ENCODE measurements at regions not wholly inside any gene's neighbourhood (a gene's known extent, or its start where the extent isn't known, plus 50 kb on each side); places are given as distances from the start of the nearest gene placed in this dataset.
A peak's percentile ranks its signal among the peaks of the same experiment; 100 is the strongest.
"Not testable (repeated sequence)": the region's sequence is repeated elsewhere in the genome, so short reads cannot be mapped to it uniquely, and the experiment has no call there.

DNA sequence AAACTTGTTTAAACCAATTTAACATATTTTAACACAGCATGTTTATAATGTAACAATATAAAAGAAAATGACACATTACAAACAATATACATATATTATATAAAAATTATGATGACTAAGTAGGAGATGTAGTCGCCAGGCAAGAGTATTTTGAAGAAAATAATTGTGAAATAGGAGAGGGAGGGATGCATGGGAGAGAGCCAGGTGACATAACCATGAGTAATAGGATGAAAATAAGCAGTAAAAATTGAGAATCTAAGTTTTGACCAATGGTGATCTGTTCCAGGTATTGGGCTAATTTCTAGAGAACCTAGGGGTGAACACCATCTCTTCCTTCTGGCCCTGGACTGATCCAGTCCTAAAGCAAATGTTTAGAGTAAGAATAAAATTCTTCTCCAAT is 315.2 kb upstream of the G2E3 start:
- intact Hi-C loops (cut with micrococcal nuclease) = no loop called here
- ATAC-seq (no peak), DNase-seq (no peak)

DNA sequence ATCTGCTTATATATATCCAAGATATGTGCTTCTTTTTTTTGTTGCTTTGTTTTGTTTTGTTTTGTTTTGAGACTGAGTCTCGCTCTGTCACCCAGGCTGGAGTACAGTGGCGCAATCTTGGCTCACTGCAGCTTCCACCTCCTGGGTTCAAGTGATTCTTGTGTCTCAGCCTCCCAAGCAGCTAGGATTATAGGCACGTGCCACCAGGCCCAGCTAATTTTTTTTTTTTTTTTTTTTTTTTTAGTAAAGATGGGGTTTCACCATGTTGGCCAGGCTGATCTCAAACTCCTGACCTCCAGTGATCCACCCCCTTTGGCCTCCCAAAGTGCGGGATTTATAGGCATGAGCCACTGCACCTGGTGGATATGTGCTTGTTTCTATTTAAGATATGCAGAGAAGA is 314.6 kb upstream of the G2E3 start:
- DNase-seq; ATAC-seq; intact Hi-C loops (cut with micrococcal nuclease): not testable (repeated sequence)

DNA sequence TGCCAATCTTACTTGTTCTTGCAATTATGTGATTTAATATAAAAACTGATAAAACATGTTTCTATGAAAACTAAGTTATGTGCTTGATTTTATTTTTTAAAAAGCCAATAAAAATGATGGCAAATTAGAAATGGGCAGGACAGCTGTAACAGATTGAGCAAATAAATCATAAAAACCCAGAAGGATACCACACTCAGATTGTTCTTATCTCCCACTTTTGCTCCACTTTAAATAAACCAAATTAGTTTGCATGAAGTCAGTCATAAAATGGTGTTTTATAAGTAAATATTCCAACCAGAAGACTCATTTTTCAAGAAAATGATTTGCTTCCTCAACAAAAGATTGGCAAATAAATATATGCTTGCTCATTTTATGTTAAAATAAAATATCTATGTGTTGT is 307.9 kb upstream of the G2E3 start:
- DNase-seq (no peak), ATAC-seq (no peak)
- intact Hi-C loops (cut with micrococcal nuclease) = no loop called here

DNA sequence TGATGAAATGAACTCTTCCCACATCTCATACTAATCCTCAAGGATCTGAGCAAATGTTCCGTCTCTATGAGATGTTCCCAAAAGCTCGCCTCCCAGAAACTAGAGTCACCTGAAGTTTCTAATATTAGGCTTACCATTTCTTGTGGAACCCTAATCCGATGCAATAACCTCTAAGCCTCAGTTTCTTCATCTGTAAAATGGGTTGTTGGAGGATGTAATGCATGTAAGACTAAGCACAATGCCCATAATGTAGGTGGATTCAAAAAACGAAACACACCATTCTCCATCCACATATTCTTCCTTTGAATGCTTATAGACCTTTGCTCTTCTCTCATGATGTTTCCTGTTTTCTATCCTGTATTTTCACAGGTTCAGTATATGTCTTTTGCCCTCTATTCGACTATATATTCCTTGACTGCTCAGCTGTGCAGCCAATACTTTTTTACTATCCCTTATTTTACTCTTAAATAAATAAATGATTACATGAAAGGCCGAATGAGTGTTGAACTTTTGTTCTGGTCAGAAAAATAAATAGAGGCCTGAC is 307.3 kb upstream of the G2E3 start:
- ATAC-seq (no peak), DNase-seq (no peak)
- intact Hi-C loops (cut with micrococcal nuclease) = no loop called here

DNA sequence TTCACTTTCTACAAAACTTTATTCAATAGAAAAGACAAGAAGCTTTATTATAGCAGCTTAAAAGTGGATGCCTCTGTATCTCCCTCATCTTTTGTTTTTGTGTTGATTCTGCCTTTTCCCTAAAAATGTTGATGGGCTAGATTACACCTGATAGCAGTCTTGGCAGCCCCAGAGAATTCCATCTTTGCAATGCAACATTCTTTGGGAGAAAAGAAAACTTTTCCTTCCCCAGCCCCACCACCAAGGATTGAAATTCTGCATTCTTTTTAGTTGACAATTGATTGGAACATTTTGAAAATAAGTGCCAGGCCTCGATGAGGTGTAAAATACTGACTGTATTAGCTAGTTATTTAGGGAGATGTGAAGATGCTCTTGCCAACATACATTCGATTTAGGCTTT is 306.8 kb upstream of the G2E3 start:
- no peak for ATAC-seq
- intact Hi-C loops (cut with micrococcal nuclease) = no loop called here
- no peak for DNase-seq

DNA sequence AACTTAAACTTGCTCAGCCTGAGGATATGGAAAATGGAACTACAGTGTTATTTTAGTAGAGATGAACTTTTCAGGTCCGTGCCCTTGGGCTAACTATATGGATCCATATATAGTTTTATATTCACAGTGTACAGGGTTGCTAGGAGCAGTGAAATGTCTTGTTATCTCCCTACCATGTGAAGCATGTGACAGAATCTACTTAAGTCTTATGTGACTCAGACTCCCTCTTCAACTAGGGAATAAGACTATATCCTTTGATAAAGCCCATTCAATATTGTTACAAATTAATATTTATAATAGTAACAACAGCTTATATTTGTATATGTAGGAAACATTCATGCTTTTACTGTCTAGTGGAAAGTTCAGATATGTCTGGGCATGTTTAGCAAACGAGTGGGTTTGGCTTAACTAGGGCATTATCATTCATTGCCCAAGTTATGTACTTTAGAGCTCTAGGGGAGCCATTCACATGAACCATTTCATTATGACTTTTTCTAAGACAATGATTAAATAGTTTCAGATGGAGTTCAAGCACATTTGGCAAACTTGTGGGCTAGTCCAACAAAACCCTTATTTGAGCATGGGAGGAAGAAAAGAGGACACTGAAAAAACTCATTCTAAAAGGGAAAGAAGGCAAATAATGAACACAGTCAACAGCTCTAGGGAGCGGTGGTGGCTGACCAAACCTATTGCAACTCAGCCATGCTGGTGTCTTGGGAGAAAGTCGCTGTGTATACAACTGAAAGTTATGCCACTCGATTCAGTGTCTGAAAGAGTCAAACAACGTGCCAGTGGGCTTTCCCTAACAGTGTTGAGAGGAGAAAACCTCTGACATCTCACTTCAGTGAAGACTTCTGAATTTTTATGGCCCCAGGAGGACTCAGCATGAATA is 305.9 kb upstream of the G2E3 start:
- ATAC-seq (no peak), DNase-seq (no peak)
- intact Hi-C loops (cut with micrococcal nuclease) = no loop called here

DNA sequence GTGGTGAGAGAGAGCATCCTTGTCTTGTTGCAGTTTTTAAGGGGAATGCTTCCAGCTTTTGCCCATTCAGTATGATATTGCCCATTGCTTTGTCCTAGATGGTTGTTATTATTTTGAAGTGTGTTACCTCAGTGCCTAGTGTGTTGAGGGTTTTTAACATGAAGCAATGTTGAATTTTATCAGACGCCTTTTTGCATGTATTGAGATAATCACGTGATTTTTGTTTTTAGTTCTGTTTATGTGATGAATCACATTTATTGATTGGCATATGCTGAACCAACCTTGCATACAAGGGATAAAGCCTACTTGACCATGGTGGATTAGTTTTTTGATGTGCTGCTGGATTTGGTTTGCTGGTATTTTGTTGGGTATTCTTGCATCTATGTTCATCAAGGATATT is 302.3 kb upstream of the G2E3 start:
- intact Hi-C loops (cut with micrococcal nuclease) = no loop called here
- DNase-seq (no peak), ATAC-seq (no peak)

DNA sequence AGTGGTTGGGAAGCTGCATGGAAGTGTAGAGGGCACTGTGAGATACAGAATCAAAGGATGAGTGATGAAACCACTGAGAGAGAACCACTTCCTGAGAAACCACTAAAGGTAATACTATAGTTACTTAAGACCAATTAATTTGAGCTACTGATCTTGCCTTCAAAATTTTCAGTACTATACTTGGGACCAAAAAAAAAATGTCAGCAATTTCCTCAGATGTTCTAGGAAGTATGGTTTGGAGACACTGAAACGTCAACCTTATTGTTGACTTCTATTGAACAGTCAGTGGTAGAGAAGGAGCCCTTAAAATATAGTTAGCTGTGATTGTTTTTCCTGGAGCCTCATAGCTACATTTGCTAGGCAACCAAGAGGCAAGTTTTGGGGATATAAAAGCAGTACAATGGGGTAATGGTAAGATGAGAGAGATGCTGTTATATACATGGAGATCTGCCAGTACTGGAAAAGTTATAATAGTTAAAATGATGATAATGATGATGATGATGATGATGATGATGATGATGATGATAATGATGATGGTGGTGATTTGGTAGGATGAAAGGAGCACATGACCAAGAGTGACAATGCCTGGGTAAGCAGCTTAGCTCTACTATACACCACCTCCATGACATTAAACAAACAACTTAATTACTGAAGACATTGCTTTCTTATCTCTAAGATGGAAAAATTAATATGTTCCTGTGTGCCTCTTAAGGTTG is 300.9 kb upstream of the G2E3 start:
- ATAC-seq (no peak), DNase-seq (no peak)
- intact Hi-C loops (cut with micrococcal nuclease) = no loop called here

DNA sequence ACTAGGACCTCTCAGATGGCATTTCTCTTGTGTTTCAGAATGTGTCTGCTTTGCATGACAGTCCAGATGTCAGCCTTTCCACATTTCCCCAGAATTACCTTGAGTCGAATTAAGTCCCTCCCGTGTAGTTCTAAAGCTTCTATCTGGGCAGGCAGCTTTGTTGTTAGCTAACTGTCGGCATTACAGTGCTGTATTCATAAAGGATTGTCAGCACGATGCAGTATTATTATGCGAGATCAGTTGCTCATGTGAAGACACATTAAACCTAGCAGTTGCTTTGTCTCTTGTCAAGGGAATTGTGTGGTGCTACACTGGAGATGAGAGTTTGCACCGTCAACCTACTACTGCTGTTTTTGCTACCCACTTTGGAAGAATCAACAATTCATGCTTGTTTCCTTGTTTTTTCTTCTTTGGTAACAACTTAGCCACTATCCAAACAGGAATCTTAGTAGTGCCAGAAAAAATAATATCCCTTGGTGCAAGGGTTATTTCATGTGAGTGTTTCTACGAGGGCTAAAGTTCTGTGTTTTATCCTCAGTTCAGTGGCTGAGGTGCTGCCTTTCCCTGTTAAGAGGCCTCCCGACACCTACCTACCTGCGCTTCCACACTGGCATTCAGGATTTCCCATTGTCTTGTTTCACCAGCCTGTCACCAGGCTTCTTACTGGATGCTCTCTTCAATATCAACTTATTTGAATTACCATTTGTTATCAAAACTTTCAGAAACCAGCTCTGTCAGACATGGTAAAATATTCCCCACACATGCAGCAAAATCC is 297.9 kb upstream of the G2E3 start:
- DNase-seq (no peak), ATAC-seq (no peak)
- intact Hi-C loops (cut with micrococcal nuclease) = no loop called here

DNA sequence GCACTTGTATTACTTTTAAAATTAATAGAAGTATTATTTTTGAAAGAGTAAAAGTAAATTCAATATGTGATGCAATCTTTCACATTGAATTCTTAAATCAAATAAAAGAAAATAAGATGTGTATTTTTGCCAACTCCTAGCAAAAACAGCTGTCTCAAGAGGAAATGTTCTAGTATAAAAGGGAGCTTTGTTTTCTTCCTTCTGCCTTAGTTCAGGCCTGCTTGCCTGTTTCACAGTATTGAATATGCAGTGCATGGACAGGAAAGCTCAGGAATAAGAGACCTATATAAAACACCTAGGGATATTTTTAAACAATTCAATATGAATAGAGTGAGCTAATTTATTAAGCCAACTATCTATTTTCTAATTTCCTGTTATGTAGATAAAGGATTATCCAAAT is 294.8 kb upstream of the G2E3 start:
- DNase-seq (no peak), ATAC-seq (peak; percentile 60)
- intact Hi-C loops (cut with micrococcal nuclease) = no loop called here

DNA sequence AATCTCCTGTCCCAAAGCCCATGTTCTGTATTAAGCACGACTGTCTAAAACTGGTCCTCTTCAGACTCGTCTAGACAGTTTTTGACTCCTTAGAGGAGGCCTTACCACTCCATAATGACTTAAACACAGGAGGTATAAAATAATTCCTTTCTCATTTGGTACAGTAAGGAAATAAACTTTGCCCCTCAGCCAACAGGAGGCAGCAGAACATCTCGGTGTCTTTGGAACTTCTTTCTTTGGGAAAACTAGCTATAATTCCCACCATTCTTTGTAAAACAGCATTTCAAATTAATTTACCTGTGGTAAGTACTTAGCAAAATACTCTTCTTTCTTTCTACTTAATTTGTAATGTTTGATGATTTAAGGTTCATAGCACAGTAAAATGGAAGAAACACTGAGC is 292.7 kb upstream of the G2E3 start:
- DNase-seq (no peak), ATAC-seq (no peak)
- intact Hi-C loops (cut with micrococcal nuclease) = no loop called here

DNA sequence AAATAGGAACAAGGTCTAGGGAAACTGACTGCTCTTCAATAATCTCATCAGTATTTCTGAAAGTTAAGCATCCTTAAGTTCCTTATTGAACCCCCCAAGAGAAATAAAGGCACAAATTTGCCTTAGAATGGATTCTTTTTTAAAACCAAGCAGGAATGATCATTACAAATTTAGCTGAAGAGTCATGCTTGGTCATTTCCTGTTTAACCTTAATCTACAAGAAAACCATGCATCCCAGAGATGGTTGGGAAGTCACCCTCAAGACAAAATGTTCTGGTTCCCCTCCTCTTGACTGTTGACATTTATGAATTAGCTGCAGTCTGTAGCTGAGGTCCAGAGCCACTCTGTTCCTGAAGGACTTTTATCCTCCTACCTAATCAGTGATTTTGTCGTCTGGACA is 291.8 kb upstream of the G2E3 start:
- DNase-seq = no peak
- ATAC-seq = no peak
- intact Hi-C loops (cut with micrococcal nuclease) = no loop called here

DNA sequence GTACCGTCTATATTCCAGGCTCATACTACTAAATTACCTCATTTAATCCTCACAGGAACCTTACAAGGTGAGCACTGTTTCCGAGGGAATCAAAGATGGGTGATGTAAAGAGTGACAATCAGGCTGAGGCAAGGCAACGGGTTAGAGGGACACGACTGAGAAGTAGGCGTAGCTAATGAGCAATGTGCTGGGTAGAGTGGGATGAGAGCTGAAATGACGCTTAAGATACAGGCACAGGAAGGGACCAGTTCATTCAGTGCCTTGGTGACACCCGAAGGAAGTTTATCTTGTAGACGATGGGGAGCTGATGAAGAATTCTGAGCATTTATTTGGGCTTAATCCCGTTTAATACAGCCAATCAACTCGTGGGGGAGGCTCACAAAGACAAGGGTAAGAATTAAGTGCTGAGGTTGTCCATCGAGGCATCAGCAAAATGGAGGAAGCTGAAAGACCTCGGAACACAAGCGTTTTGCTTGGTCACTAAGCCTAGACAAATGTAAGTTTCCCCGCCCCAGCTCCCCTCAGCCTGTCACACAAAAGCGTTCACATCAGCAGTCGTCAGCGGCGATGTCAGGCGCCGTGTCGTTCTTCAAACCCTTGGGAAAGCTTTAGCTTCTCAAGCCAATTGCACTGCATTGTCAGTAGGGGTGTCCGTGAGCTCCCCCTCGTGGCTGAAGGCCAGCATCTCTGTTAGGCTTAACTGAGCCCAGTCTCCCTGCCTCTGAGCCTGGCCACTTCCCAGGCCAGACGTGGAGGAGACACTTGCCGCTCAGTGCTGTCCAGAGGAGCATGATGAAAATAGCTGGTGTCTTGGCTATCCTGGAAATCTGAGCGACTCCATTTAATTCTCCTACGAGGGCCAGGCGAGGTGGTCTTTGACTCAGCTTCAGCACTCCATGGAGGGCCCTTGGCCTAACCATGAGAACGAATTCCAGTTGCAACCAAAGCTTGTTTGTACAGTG is 288.5 kb upstream of the G2E3 start:
- DNase-seq (peak; percentile 89), ATAC-seq (peak; percentile 99)
- intact Hi-C loops (cut with micrococcal nuclease) = no loop called here

DNA sequence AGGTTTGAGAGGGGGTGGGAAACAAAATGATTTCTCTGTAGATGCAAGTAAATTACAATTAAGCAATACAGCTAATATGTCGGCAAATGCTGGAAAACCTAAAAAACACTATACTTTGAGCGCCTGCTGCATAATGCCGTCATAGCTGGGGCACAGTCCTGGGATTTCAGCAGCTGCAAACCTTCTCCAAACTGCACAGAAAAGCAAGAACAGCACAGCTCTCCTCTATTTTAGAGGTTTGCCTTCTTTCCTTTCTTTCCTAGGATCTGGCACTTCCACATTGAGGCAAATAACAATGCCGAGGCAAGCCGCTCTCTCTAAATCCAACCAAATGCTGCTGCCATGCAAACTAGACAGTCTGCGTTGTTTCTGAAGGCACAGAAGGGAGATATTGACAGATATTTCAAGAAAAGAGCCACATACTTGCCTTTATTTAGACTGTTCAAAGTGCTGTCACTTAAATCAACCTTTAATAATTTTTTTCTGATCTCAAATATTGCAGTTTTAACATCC is 287.1 kb upstream of the G2E3 start:
- intact Hi-C loops (cut with micrococcal nuclease) = no loop called here
- ATAC-seq (no peak), DNase-seq (no peak)

DNA sequence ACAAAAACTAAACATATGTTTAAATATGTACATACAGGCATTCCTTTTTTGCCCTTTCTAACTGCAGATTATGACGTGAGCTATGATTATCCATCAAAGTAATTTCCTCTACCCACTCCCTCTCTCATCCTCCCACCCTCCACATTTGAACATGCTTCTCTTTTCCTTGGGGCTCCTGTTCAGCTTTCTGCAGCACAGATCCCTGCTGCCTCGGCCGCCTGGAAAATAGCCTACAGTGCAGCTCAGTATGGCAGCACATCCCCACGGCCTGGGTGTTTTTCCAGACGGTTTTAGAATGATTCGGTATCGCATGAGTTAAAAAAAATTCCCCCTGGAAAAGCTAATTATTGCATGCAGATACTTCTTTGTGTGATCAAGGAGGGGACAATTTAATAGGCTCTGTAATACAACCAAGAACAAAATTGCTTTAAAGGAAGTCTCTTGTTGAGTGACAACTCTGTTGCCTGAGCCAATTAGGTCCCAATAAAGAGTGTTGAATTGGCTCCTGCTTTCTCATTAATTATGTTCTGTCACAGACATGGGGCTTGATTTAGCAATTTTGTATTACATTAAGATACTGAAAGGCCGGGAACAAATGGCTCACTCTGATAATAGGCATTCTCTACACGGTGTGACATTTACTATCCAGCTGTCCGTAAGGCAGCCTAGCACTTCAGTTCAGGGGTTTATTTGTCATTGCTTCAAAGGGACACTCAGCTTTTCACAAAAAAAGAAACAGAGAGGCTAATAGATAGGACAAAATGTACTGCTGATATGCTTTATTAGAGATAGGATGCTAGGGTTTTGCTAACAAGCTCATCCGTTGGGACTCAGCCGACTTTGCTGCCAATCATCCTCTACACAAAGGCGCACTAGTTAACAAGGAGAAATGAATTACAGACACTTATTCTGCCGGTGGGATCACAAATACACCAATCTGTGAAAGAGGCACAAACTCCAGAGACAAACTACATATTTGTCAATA is 285.8 kb upstream of the G2E3 start:
- DNase-seq (no peak), ATAC-seq (no peak)
- intact Hi-C loops (cut with micrococcal nuclease) = no loop called here

DNA sequence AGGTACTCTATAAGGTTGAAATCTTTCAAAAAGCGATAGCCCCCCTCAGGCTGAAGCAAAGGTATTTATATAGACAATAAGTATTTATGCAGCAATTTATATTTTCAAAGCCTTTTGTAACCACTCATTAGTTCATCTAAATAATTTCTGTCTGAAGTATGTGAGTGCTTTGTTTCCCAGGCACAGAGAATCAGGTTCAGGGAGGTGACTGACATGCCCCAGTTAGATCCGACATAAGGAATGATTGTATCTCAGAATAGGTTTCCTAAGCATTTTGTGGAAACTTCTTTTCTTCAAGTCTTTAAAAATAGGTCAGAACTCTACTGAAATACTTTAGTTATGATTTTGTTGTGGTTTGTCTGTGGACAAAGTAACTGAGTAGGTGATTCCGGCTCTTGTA is 283.4 kb upstream of the G2E3 start:
- intact Hi-C loops (cut with micrococcal nuclease) = no loop called here
- no peak for DNase-seq

DNA sequence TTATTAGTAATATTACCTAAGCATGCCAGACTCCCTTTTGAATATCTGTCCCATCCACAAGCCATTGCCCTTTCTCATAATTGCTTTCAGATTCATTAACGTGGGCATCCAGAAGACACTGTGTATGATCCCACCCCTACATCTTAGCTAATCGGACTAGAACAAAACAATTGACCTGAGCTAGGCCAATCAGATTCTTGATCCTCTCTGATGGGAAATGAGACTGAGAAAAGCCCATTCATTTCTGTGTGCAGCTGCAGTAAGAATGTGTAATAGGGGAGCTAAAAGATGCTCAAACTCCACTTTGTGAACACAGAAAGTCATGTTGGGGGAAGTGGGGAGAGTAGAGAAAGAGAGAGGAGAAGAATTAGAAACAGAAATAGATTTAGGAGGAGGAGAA is 281.7 kb upstream of the G2E3 start:
- no peak for ATAC-seq
- intact Hi-C loops (cut with micrococcal nuclease) = no loop called here

More for the DNA sequence above, 283.4 kb upstream of the G2E3 start:
- no peak for ATAC-seq

More for the DNA sequence above, 281.7 kb upstream of the G2E3 start:
- DNase-seq = no peak
